Right atrium auricular region (tissue), 2 donors: ENCODE measurements at regions not wholly inside any gene's neighbourhood (a gene's known extent, or its start where the extent isn't known, plus 50 kb on each side); places are given as distances from the start of the nearest gene placed in this dataset.

Source experiments
- DNase-seq: peaks from one replicate; pipeline ENCODE4 v3.0.0-alpha.2; 2019; ENCODE audit warnings: low spot score
- H3K27ac ChIP-seq, 2 donors: fragments of 200-600 bp; sonication (generic); 1 replicate in 1 of 2; 2 replicates in 1 of 2; pipeline ENCODE4 v1.5.1; 2016 to 2019
- H3K27me3 ChIP-seq, 2 donors: fragments of 200-600 bp; sonication (generic); one replicate each; pipeline versions ENCODE4 v1.5.1 to v1.6.0; 2017 to 2019
- H3K36me3 ChIP-seq: fragments of 200-600 bp; sonication (generic); one replicate; pipeline ENCODE4 v1.5.1; 2016
- H3K4me1 ChIP-seq, 2 donors: fragments of 200-600 bp; sonication (generic); one replicate each; pipeline versions ENCODE4 v1.5.1 to v1.6.0; 2017 to 2019
- H3K4me3 ChIP-seq, 2 donors: fragments of 200-600 bp; sonication (generic); 1 replicate in 1 of 2; 2 replicates in 1 of 2; pipeline ENCODE4 v1.5.1; 2017 to 2019; ENCODE audit warnings: mild to moderate bottlenecking in 1 of 2, moderate library complexity in 1 of 2
- H3K9me3 ChIP-seq, 2 donors: fragments of 200-600 bp; sonication (generic); one replicate each; pipeline ENCODE4 v1.5.1; 2019
- CTCF ChIP-seq, 2 donors: fragments of 200-600 bp; sonication (generic); IDR thresholded peaks; one replicate each; pipeline ENCODE4 v1.5.1; 2019; ENCODE audit warnings: antibody characterized with exemption in 2 of 2

- Histone ChIP-seq H3K4me3 (no peak overlapping the region), H3K36me3 (no peaks in the 10 kb centered on the region), H3K9me3 (no peaks in the 10 kb centered on the region), H3K27me3 (no peaks in the 10 kb centered on the region), H3K27ac (no peak overlapping the region), H3K4me1 (no peaks in the 10 kb centered on the region)
- DNase-seq: no peak
- no peak for TF ChIP-seq CTCF (IDR thresholded peaks at IDR 0.05)
These were observed 211.3 kb downstream of the AACS start for GRCh38 chr12:125276567-125276966.

- Histone ChIP-seq H3K27me3 (no peaks in the 10 kb centered on the region), H3K4me1 (no peaks in the 10 kb centered on the region), H3K9me3 (no peaks in the 10 kb centered on the region), H3K36me3 (no peaks in the 10 kb centered on the region), H3K4me3 (no peak overlapping the region), H3K27ac (no peak overlapping the region)
- TF ChIP-seq CTCF (IDR thresholded peaks at IDR 0.05): no peak
- DNase-seq: no peak
These were observed 215.5 kb downstream of the AACS start for GRCh38 chr12:125280482-125281377.

GRCh38 chr12:125282921-125283320 is 217.7 kb downstream of the AACS start:
- H3K36me3 ChIP-seq: no peaks in the 10 kb centered on the region
- no peak for TF ChIP-seq CTCF (IDR thresholded peaks at IDR 0.05)
- no peak overlapping the region for H3K4me3 ChIP-seq
- no peaks in the 10 kb centered on the region for H3K27me3 ChIP-seq
- H3K9me3 ChIP-seq: no peaks in the 10 kb centered on the region
- H3K4me1 ChIP-seq: no peaks in the 10 kb centered on the region
- no peak for DNase-seq
- no peak overlapping the region for H3K27ac ChIP-seq

GRCh38 chr12:125283521-125283920 is 218.3 kb downstream of the AACS start:
- Histone ChIP-seq H3K4me1 (no peaks in the 10 kb centered on the region), H3K4me3 (no peak overlapping the region), H3K27ac (no peak overlapping the region), H3K27me3 (no peaks in the 10 kb centered on the region), H3K9me3 (no peaks in the 10 kb centered on the region), H3K36me3 (no peaks in the 10 kb centered on the region)
- no peak for TF ChIP-seq CTCF (IDR thresholded peaks at IDR 0.05)
- DNase-seq: no peak

- no peak for TF ChIP-seq CTCF (IDR thresholded peaks at IDR 0.05)
- DNase-seq: no peak
- H3K27me3 ChIP-seq: no peaks in the 10 kb centered on the region
These were observed 218.9 kb downstream of the AACS start for GRCh38 chr12:125284087-125284486.

More at GRCh38 chr12:125284087-125284486, 218.9 kb downstream of the AACS start:
- Histone ChIP-seq H3K9me3 (no peaks in the 10 kb centered on the region), H3K27ac (no peak overlapping the region), H3K36me3 (no peaks in the 10 kb centered on the region), H3K4me3 (no peak overlapping the region), H3K4me1 (no peaks in the 10 kb centered on the region)
